ENCODE measurements at regions not wholly inside any gene's neighbourhood (a gene's known extent, or its start where the extent isn't known, plus 50 kb on each side); places are given as distances from the start of the nearest gene placed in this dataset.

DNA sequence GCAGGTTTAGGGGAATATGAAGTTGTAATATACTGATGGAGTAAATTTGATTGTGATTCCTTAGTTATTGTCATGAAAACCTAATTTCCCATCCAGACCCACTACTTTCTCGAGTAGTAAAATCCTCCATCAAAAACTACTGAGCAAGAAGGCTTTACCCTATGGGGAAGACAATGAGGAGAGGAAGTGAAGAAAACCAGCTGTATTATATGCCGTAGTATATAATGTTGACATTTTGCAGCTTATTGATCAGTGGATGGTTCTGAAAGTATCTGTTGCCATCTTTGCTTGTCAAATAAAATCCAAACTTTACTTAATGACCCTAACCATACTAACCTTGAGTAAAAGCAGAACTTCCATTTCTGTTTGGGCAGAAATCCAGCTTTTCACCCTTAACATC lies 292.8 kb upstream of the RAG2 start:
- Histone ChIP-seq H3K27me3 (ENCODE audit: low read depth) (no peaks in the 10 kb centered on the region), H3K36me3 (no peaks in the 10 kb centered on the region), H3K4me1 (no peaks in the 10 kb centered on the region), H3K4me3 (no peak overlapping the region), H3K27ac (no peak overlapping the region), H3K9me3 (no peaks in the 10 kb centered on the region)
- DNase-seq, result no peak
- no peak for ATAC-seq
- no peak for TF ChIP-seq CTCF (IDR thresholded peaks at IDR 0.05)
- intact Hi-C loops (cut with DNase I), result no loop called here

- no peak for DNase-seq
- H3K4me3 ChIP-seq, result no peak overlapping the region
- ATAC-seq, result no peak
- no peaks in the 10 kb centered on the region for H3K27me3 ChIP-seq (ENCODE audit: low read depth)
- no peaks in the 10 kb centered on the region for H3K36me3 ChIP-seq
- H3K4me1 ChIP-seq, result no peaks in the 10 kb centered on the region
- TF ChIP-seq CTCF (IDR thresholded peaks at IDR 0.05), result no peak
- intact Hi-C loops (cut with DNase I), result no loop called here
- H3K27ac ChIP-seq, result no peak overlapping the region
- H3K9me3 ChIP-seq, result no peaks in the 10 kb centered on the region
These were observed 292.2 kb upstream of the RAG2 start for GRCh38 chr11:36890121-36890679.

DNA sequence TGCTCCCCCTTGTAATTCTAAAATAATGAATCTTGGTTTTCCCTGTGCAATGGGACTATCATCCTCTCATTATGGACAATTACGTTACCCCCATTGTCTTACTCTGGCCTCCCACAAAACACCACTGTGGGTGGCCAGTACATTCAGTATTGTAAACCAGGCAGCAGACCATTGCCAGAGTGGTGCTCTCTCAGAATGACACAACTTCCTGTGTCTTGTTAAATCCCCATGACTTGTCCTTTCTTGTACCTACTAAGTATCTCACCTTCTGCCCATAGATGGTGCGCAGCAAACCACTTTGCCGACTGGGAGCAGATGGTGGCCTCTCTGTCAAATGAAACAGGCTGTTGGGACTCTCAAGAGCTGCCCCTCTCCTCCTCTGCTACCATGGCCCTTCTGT lies 287.1 kb upstream of the RAG2 start:
- intact Hi-C loops (cut with DNase I), result no loop called here
- H3K27ac ChIP-seq, result no peak overlapping the region
- H3K4me1 ChIP-seq, result no peaks in the 10 kb centered on the region
- H3K9me3 ChIP-seq, result no peaks in the 10 kb centered on the region
- DNase-seq (no peak), ATAC-seq (no peak)
- no peaks in the 10 kb centered on the region for H3K36me3 ChIP-seq
- no peaks in the 10 kb centered on the region for H3K27me3 ChIP-seq (ENCODE audit: low read depth)
- TF ChIP-seq CTCF (IDR thresholded peaks at IDR 0.05), result no peak
- no peak overlapping the region for H3K4me3 ChIP-seq

- TF ChIP-seq CTCF (IDR thresholded peaks at IDR 0.05), result no peak
- peak; percentile 26 to 66 for ATAC-seq
- intact Hi-C loops (cut with DNase I), result no loop called here
- Histone ChIP-seq H3K4me3 (no peak overlapping the region), H3K27ac (no peak overlapping the region), H3K36me3 (no peaks in the 10 kb centered on the region), H3K27me3 (ENCODE audit: low read depth) (no peaks in the 10 kb centered on the region), H3K9me3 (no peaks in the 10 kb centered on the region), H3K4me1 (no peaks in the 10 kb centered on the region)
- no peak for DNase-seq
These were observed 280.7 kb upstream of the RAG2 start for GRCh38 chr11:36878737-36879136.

DNA sequence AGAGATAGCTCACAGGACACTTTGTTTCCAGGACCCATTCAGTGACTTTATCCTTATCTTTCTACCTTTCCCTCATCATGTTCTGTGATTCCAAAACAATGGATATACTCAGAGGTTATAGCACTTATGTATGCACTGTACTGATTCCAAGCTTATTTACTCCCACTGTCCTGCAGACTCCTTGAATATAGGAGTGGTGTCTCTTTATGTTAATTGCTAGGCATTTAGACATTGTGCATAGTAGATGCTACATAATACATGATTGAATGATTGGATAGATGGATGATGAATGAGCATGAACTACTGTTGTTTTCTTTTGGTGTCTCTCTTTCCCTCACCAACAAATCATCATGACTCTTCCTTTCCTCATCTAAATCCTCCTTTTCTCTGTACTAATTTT lies 279.1 kb upstream of the RAG2 start:
- Histone ChIP-seq H3K9me3 (no peaks in the 10 kb centered on the region), H3K27ac (no peak overlapping the region), H3K27me3 (ENCODE audit: low read depth) (no peaks in the 10 kb centered on the region), H3K4me1 (no peaks in the 10 kb centered on the region), H3K36me3 (no peaks in the 10 kb centered on the region), H3K4me3 (no peak overlapping the region)
- intact Hi-C loops (cut with DNase I), result no loop called here
- no peak for ATAC-seq
- TF ChIP-seq CTCF (IDR thresholded peaks at IDR 0.05), result no peak
- DNase-seq, result no peak

GRCh38 chr11:36876266-36876665 lies 278.2 kb upstream of the RAG2 start:
- Histone ChIP-seq H3K9me3 (no peaks in the 10 kb centered on the region), H3K4me3 (no peak overlapping the region), H3K27ac (no peak overlapping the region), H3K36me3 (no peaks in the 10 kb centered on the region), H3K27me3 (ENCODE audit: low read depth) (no peaks in the 10 kb centered on the region), H3K4me1 (no peaks in the 10 kb centered on the region)
- TF ChIP-seq CTCF (IDR thresholded peaks at IDR 0.05), result no peak
- intact Hi-C loops (cut with DNase I), result no loop called here
- no peak for ATAC-seq
- DNase-seq, result no peak
